Lower lobe of right lung (tissue), 2 donors: ENCODE measurements at regions not wholly inside any gene's neighbourhood (a gene's known extent, or its start where the extent isn't known, plus 50 kb on each side); places are given as distances from the start of the nearest gene placed in this dataset.

ENCODE experiments used
- ATAC-seq, 2 donors: fragments of 200-7000 bp; cut with Tn5 transposase; one replicate each; pipeline ENCODE4 v1.9.1; 2020 to 2022; ENCODE audit warnings: mild to moderate bottlenecking in 2 of 2, moderate library complexity in 2 of 2
- DNase-seq: peaks from one replicate; pipeline ENCODE4 v3.0.0-alpha.2; 2020
- H3K27ac ChIP-seq: fragments of 200-600 bp; one replicate; pipeline ENCODE4 v1.8.0; 2022
- H3K27me3 ChIP-seq: fragments of 200-600 bp; one replicate; pipeline ENCODE4 v1.8.0; 2022; ENCODE audit warnings: low read depth
- H3K36me3 ChIP-seq: fragments of 200-600 bp; one replicate; pipeline ENCODE4 v1.8.0; 2022; ENCODE audit warnings: mild to moderate bottlenecking
- H3K4me1 ChIP-seq: fragments of 200-600 bp; one replicate; pipeline ENCODE4 v1.8.0; 2022
- H3K4me3 ChIP-seq: fragments of 200-600 bp; one replicate; pipeline ENCODE4 v1.8.0; 2022; ENCODE audit warnings: mild to moderate bottlenecking
- H3K9me3 ChIP-seq: fragments of 200-600 bp; one replicate; pipeline ENCODE4 v1.8.0; 2022
- CTCF ChIP-seq: fragments of 200-600 bp; IDR thresholded peaks from one replicate; pipeline ENCODE4 v1.8.0; 2022; ENCODE audit warnings: antibody characterized with exemption, mild to moderate bottlenecking
- intact Hi-C: fragments of 100-400 bp; cut with DNase I; formaldehyde crosslinking; loops from one replicate; pipeline ENCODE4 v1.11.0; 2022
- donor health status: DM: no; HTN: yes; CAD: no; lungs with severe emphysema.

- Histone ChIP-seq H3K27ac (no peak overlapping the region), H3K9me3 (no peaks in the 10 kb centered on the region), H3K27me3 (peaks cover 21% of the 10 kb centered on the region), H3K4me1 (no peaks in the 10 kb centered on the region), H3K4me3 (no peak overlapping the region), H3K36me3 (no peaks in the 10 kb centered on the region)
- DNase-seq (no peak), ATAC-seq (no peak)
- TF ChIP-seq CTCF = no peak
- intact Hi-C loops = no loop called here
These were observed 73.3 kb upstream of the MYL10 start for GRCh38 chr7:101702362-101702850.

- no peak overlapping the region for H3K27ac ChIP-seq
- H3K4me1 ChIP-seq = no peaks in the 10 kb centered on the region
- no peaks in the 10 kb centered on the region for H3K36me3 ChIP-seq
- intact Hi-C loops = no loop called here
- no peak for TF ChIP-seq CTCF
- no peak overlapping the region for H3K4me3 ChIP-seq
- ATAC-seq (no peak), DNase-seq (no peak)
- H3K27me3 ChIP-seq = peaks cover 21% of the 10 kb centered on the region
- no peaks in the 10 kb centered on the region for H3K9me3 ChIP-seq
These were observed 76.2 kb upstream of the MYL10 start for GRCh38 chr7:101705331-101705730.

DNA sequence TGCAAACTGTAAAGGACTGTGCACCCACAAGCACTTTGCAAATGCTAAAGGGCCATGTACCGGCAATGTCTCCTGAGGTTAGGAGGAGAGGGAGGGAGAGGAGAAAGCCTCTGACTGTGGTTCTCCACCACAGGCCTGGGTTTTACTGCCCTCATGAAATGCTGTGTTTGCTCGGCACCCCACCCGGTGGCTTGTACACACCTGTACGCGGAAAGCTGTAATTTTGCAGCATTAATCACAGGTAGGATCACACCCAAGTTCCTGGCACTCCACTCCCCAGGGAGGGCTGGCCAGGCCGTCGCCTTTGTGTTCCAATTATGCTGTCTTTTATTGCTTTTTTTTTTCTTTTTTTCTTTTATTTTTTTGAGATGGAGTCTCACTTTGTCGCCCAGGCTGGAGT is 78.5 kb upstream of the MYL10 start:
- Histone ChIP-seq H3K36me3 (no peaks in the 10 kb centered on the region), H3K9me3 (no peaks in the 10 kb centered on the region), H3K27ac (no peak overlapping the region), H3K27me3 (peaks cover 21% of the 10 kb centered on the region), H3K4me3 (no peak overlapping the region), H3K4me1 (no peaks in the 10 kb centered on the region)
- no peak for TF ChIP-seq CTCF
- ATAC-seq (no peak), DNase-seq (no peak)
- intact Hi-C loops = no loop called here

- no peak overlapping the region for H3K27ac ChIP-seq
- no peaks in the 10 kb centered on the region for H3K36me3 ChIP-seq
- intact Hi-C loops = no loop called here
- DNase-seq (no peak), ATAC-seq (no peak)
- no peaks in the 10 kb centered on the region for H3K9me3 ChIP-seq
- H3K27me3 ChIP-seq = peaks cover 21% of the 10 kb centered on the region
- no peaks in the 10 kb centered on the region for H3K4me1 ChIP-seq
- no peak overlapping the region for H3K4me3 ChIP-seq
- no peak for TF ChIP-seq CTCF
These were observed 79.1 kb upstream of the MYL10 start for GRCh38 chr7:101708223-101708622.

GRCh38 chr7:101712652-101713051 is 83.6 kb upstream of the MYL10 start:
- H3K27me3 ChIP-seq = no peaks in the 10 kb centered on the region
- H3K36me3 ChIP-seq = no peaks in the 10 kb centered on the region
- H3K27ac ChIP-seq = no peak overlapping the region
- H3K9me3 ChIP-seq = no peaks in the 10 kb centered on the region
- H3K4me3 ChIP-seq = no peak overlapping the region
- DNase-seq = no peak
- ATAC-seq = no peak
- TF ChIP-seq CTCF = no peak
- intact Hi-C loops = no loop called here
- peaks cover 4% of the 10 kb centered on the region for H3K4me1 ChIP-seq

DNA sequence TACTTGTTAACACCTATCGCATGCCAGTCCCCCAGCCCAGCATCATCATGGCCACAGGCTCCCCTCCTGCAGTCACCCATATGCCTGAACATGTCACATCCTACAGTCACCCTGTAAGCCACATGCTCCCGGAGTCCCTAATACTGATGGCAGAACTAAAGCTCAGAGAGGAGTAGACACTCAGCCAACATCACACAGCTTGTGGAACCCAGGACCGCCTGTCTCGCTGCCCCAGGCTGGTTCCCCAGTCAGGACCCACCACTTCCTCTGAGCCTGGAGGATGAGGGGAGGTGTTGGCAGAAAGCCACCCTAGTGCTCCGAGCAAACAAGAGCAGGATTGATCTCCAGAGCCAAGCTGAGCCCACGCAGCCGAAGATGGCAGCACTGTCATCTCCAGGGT is 85.0 kb upstream of the MYL10 start:
- Histone ChIP-seq H3K27me3 (no peaks in the 10 kb centered on the region), H3K36me3 (no peaks in the 10 kb centered on the region), H3K4me3 (no peak overlapping the region), H3K9me3 (no peaks in the 10 kb centered on the region), H3K4me1 (peaks cover 6% of the 10 kb centered on the region), H3K27ac (no peak overlapping the region)
- ATAC-seq = no peak
- DNase-seq = no peak
- TF ChIP-seq CTCF = no peak
- intact Hi-C loops = no loop called here
